C4-2B (cell line): ENCODE measurements at regions not wholly inside any gene's neighbourhood (a gene's known extent, or its start where the extent isn't known, plus 50 kb on each side); places are given as distances from the start of the nearest gene placed in this dataset.

Experiments
- H3K27ac ChIP-seq: fragments of 450-650 bp; 2 replicates; pipeline ENCODE4 v1.5.1; 2017
- CTCF ChIP-seq: fragments of 450-650 bp; conservative IDR thresholded peaks from 2 replicates; pipeline ENCODE4 v1.5.1; 2017; ENCODE audit warnings: mild to moderate bottlenecking
- ZFX ChIP-seq: fragments of 450-650 bp; IDR thresholded peaks from 2 replicates; pipeline ENCODE4 v1.6.1; 2017

- H3K27ac ChIP-seq: no peak overlapping the region
- TF ChIP-seq CTCF (no peak), ZFX (no peak)
Measured at GRCh38 chr11:81098471-81098870, 1635.2 kb downstream of the FAM181B start.

- TF ChIP-seq ZFX (no peak), CTCF (no peak)
- H3K27ac ChIP-seq: no peak overlapping the region
Measured at GRCh38 chr11:81092522-81092921, 1641.1 kb downstream of the FAM181B start.

GRCh38 chr11:81089242-81089641, 1644.4 kb downstream of the FAM181B start:
- H3K27ac ChIP-seq: no peak overlapping the region
- no peak for TF ChIP-seq CTCF
- TF ChIP-seq ZFX: no peak

- no peak overlapping the region for H3K27ac ChIP-seq
- TF ChIP-seq CTCF (no peak), ZFX (no peak)
Measured at GRCh38 chr11:81080476-81080875, 1639.6 kb upstream of the TENM4 start.

GRCh38 chr11:81072273-81072672, 1631.4 kb upstream of the TENM4 start:
- H3K27ac ChIP-seq: no peak overlapping the region
- no peak for TF ChIP-seq CTCF

- TF ChIP-seq CTCF: no peak
- TF ChIP-seq ZFX: no peak
- H3K27ac ChIP-seq: no peak overlapping the region
Measured at GRCh38 chr11:81071606-81072005, 1630.8 kb upstream of the TENM4 start.

- TF ChIP-seq CTCF (no peak), ZFX (no peak)
- H3K27ac ChIP-seq: no peak overlapping the region
Measured at GRCh38 chr11:81070948-81071347, 1630.1 kb upstream of the TENM4 start.

- TF ChIP-seq ZFX: no peak
- no peak for TF ChIP-seq CTCF
Measured at GRCh38 chr11:81059356-81059755, 1618.5 kb upstream of the TENM4 start.

More at GRCh38 chr11:81059356-81059755, 1618.5 kb upstream of the TENM4 start:
- H3K27ac ChIP-seq: no peak overlapping the region
